Stomach (tissue), 4 donors: ENCODE measurements at regions not wholly inside any gene's neighbourhood (a gene's known extent, or its start where the extent isn't known, plus 50 kb on each side); places are given as distances from the start of the nearest gene placed in this dataset.

Source experiments
- CTCF ChIP-seq, 7 experiments: fragments of 450-650 bp in 4 of 7; fragments of 200-600 bp in 3 of 7; sonication (generic) in 3 of 7; IDR thresholded peaks; one replicate each; pipeline ENCODE4 v1.5.1; 2016 to 2019; ENCODE audit warnings: antibody characterized with exemption in 7 of 7, control low read depth in 2 of 7, mild to moderate bottlenecking in 1 of 7
- POLR2A ChIP-seq, 4 donors: fragments of 450-650 bp; IDR thresholded peaks; one replicate each; pipeline ENCODE4 v1.6.1; 2016; ENCODE audit warnings: antibody characterized with exemption in 4 of 4, control low read depth in 2 of 4, mild to moderate bottlenecking in 1 of 4, moderate library complexity in 1 of 4

GRCh38 chr7:131950758-131951157 lies 394.3 kb upstream of the PODXL start:
- TF ChIP-seq CTCF (IDR thresholded peaks at IDR 0.05) (no peak), POLR2A (IDR thresholded peaks at IDR 0.05) (no peak)
